ENCODE measurements at regions not wholly inside any gene's neighbourhood (a gene's known extent, or its start where the extent isn't known, plus 50 kb on each side); places are given as distances from the start of the nearest gene placed in this dataset.

- no peaks in the 10 kb centered on the region for H3K27me3 ChIP-seq (ENCODE audit: control insufficient read depth in 2 of 2, insufficient read depth in 2 of 2, low read length in 2 of 2)
- no peaks in the 10 kb centered on the region for H3K36me3 ChIP-seq (ENCODE audit: control insufficient read depth in 2 of 2, extremely low read depth in 1 of 2, insufficient read depth in 2 of 2, low read length in 2 of 2)
- H3K4me2 ChIP-seq (ENCODE audit: insufficient read depth, low read length): no peak overlapping the region
- intact Hi-C loops (cut with micrococcal nuclease) (loop anchor here (10.0 kb wide), 1 partner anchor 356 kb away; the partner anchor contains the start of gene TBPL2), dilution Hi-C loops (cut with MboI; ENCODE audit: extremely low pct_ligation_motif_present, low sequenced_read_pairs) (no loop called here)
- ChIA-PET POLR2A (no interaction called here), CTCF (interaction anchor here (1.8 kb wide), 1 partner anchor 10 kb away, joined by 5 read pairs; no protein-coding TSS in a partner anchor)
- H3K9me3 ChIP-seq (replicated peaks; ENCODE audit: control insufficient read depth, insufficient read depth, low read length): no peaks in the 10 kb centered on the region
- no TSS peak for BruUV-seq (replicated peaks)
- no peaks in the 10 kb centered on the region for H3K79me2 ChIP-seq (ENCODE audit: control insufficient read depth, insufficient read depth, low read length)
- H4K20me1 ChIP-seq (replicated peaks; ENCODE audit: control insufficient read depth, extremely low read depth, insufficient read depth, low read length): no peaks in the 10 kb centered on the region
- no peak overlapping the region for H3K27ac ChIP-seq (ENCODE audit: insufficient read depth, low read depth, low read length)
- DNase-seq (ENCODE audit: low read depth, low spot score): no peak
- no peak for FAIRE-seq
- TF ChIP-seq POLR2AphosphoS5 (IDR thresholded peaks at IDR 0.05; ENCODE audit: insufficient read depth, low read depth, low read length) (no peak), POLR2A (IDR thresholded peaks at IDR 0.05; ENCODE audit: low read depth, low read length) (no peak), EZH2 (IDR thresholded peaks at IDR 0.05; ENCODE audit: borderline replicate concordance, low read depth, low read length, severe bottlenecking) (no peak), MYC (IDR thresholded peaks at IDR 0.05; ENCODE audit: low read depth, low read length) (no peak), MAX (IDR thresholded peaks at IDR 0.05; ENCODE audit: insufficient read depth, insufficient read length) (no peak), FOS (IDR thresholded peaks at IDR 0.05; ENCODE audit: borderline replicate concordance, insufficient read depth, low read length) (no peak), JUN (IDR thresholded peaks at IDR 0.05; ENCODE audit: borderline replicate concordance, insufficient read depth, insufficient read length, low read depth) (no peak), GATA2 (IDR thresholded peaks at IDR 0.05; ENCODE audit: insufficient read depth, insufficient read length, low read depth, low read length) (no peak), CTCF (IDR thresholded peaks at IDR 0.05; ENCODE audit: extremely low read depth in 1 of 2, insufficient read depth in 1 of 2, low read depth in 1 of 2, low read length in 2 of 2) (no peak)
- no peak overlapping the region for H2AFZ ChIP-seq (ENCODE audit: low read depth, low read length)
- H3K9ac ChIP-seq (replicated peaks; ENCODE audit: extremely low read depth, insufficient read depth, low read length): no peak overlapping the region
- H3K4me3 ChIP-seq (replicated peaks in 1 of 3; ENCODE audit: insufficient read depth in 1 of 3, low read depth in 1 of 3, low read length in 3 of 3): no peak overlapping the region
- no peaks in the 10 kb centered on the region for H3K9me1 ChIP-seq (replicated peaks; ENCODE audit: control insufficient read depth, extremely low read depth, insufficient read depth, low read length)
- peaks cover 20% of the 10 kb centered on the region for H3K4me1 ChIP-seq (ENCODE audit: control insufficient read depth, extremely low read depth, insufficient read depth, low read length)
These were observed 221.1 kb downstream of the KTN1 start for GRCh38 chr14:55801121-55801520.
